Superior temporal gyrus (tissue), 1 donor: ENCODE measurements at regions not wholly inside any gene's neighbourhood (a gene's known extent, or its start where the extent isn't known, plus 50 kb on each side); places are given as distances from the start of the nearest gene placed in this dataset.
"Not testable (repeated sequence)": the region's sequence is repeated elsewhere in the genome, so short reads cannot be mapped to it uniquely, and the experiment has no call there.

Experiments
- DNase-seq: peaks from one replicate; pipeline ENCODE4 v3.0.0-alpha.2; 2016; ENCODE audit errors: extremely low spot score

- not testable (repeated sequence) for DNase-seq
Observed at GRCh38 chr1:109857702-109858101, 52.9 kb upstream of the CSF1 start.

- DNase-seq: not testable (repeated sequence)
Observed at GRCh38 chr1:109855986-109856385, 54.7 kb upstream of the CSF1 start.

- DNase-seq: not testable (repeated sequence)
Observed at GRCh38 chr1:109853972-109854371, 56.7 kb upstream of the CSF1 start.

GRCh38 chr1:109852221-109853015 lies 58.2 kb upstream of the CSF1 start:
- DNase-seq: peak; percentile 87

- DNase-seq: no peak
Observed at GRCh38 chr1:109850827-109851226, 59.8 kb upstream of the CSF1 start.

- no peak for DNase-seq
Observed at GRCh38 chr1:109850194-109850593, 60.5 kb upstream of the CSF1 start.

GRCh38 chr1:109849655-109850054 lies 61.0 kb upstream of the CSF1 start:
- no peak for DNase-seq

- DNase-seq: no peak
Observed at GRCh38 chr1:109847251-109847650, 63.4 kb upstream of the CSF1 start.

GRCh38 chr1:109846846-109847245 lies 63.8 kb upstream of the CSF1 start:
- DNase-seq: no peak

GRCh38 chr1:109846162-109846561 lies 64.5 kb upstream of the CSF1 start:
- no peak for DNase-seq

GRCh38 chr1:109845658-109846057 lies 65.0 kb upstream of the CSF1 start:
- DNase-seq: no peak

- DNase-seq: no peak
Observed at GRCh38 chr1:109844609-109845008, 66.0 kb upstream of the CSF1 start.

- DNase-seq: no peak
Observed at GRCh38 chr1:109840011-109840629, 70.5 kb upstream of the CSF1 start.

- DNase-seq: not testable (repeated sequence)
Observed at GRCh38 chr1:109839276-109839675, 71.4 kb upstream of the CSF1 start.

- no peak for DNase-seq
Observed at GRCh38 chr1:109838838-109839240, 71.8 kb upstream of the CSF1 start.

GRCh38 chr1:109837852-109838570 lies 72.6 kb upstream of the CSF1 start:
- DNase-seq: no peak

- not testable (repeated sequence) for DNase-seq
Observed at GRCh38 chr1:109835645-109836044, 71.9 kb upstream of the EPS8L3 start.

- DNase-seq: no peak
Observed at GRCh38 chr1:109834951-109835350, 71.2 kb upstream of the EPS8L3 start.

- DNase-seq: no peak
Observed at GRCh38 chr1:109832945-109833344, 69.2 kb upstream of the EPS8L3 start.

- no peak for DNase-seq
Observed at GRCh38 chr1:109828756-109829505, 65.2 kb upstream of the EPS8L3 start.

- DNase-seq: no peak
Observed at GRCh38 chr1:109827986-109828385, 64.3 kb upstream of the EPS8L3 start.

- DNase-seq: no peak
Observed at GRCh38 chr1:109827466-109827865, 63.7 kb upstream of the EPS8L3 start.
